ENCODE measurements at regions not wholly inside any gene's neighbourhood (a gene's known extent, or its start where the extent isn't known, plus 50 kb on each side); places are given as distances from the start of the nearest gene placed in this dataset.

GRCh38 chr3:176969066-176969465, 228.2 kb downstream of the TBL1XR1 start:
- DNase-seq (ENCODE audit: low spot score): no peak

GRCh38 chr3:176968631-176969030, 228.7 kb downstream of the TBL1XR1 start:
- DNase-seq (ENCODE audit: low spot score): no peak

GRCh38 chr3:176967522-176967921, 229.8 kb downstream of the TBL1XR1 start:
- DNase-seq (ENCODE audit: low spot score): no peak

GRCh38 chr3:176964661-176965060, 232.6 kb downstream of the TBL1XR1 start:
- no peak for DNase-seq (ENCODE audit: low spot score)

GRCh38 chr3:176961916-176962315, 235.4 kb downstream of the TBL1XR1 start:
- DNase-seq (ENCODE audit: low spot score): no peak

GRCh38 chr3:176959867-176960266, 237.4 kb downstream of the TBL1XR1 start:
- DNase-seq (ENCODE audit: low spot score): no peak

GRCh38 chr3:176958560-176958959, 238.7 kb downstream of the TBL1XR1 start:
- DNase-seq (ENCODE audit: low spot score): no peak

GRCh38 chr3:176954517-176954916, 242.8 kb downstream of the TBL1XR1 start:
- no peak for DNase-seq (ENCODE audit: low spot score)

- no peak for DNase-seq (ENCODE audit: low spot score)
These were observed 243.9 kb downstream of the TBL1XR1 start for GRCh38 chr3:176953106-176954060.

- no peak for DNase-seq (ENCODE audit: low spot score)
These were observed 245.5 kb downstream of the TBL1XR1 start for GRCh38 chr3:176951586-176952292.

GRCh38 chr3:176951144-176951543, 246.1 kb downstream of the TBL1XR1 start:
- DNase-seq (ENCODE audit: low spot score): no peak

- DNase-seq (ENCODE audit: low spot score): no peak
These were observed 246.5 kb downstream of the TBL1XR1 start for GRCh38 chr3:176950743-176951142.

- DNase-seq (ENCODE audit: low spot score): no peak
These were observed 249.1 kb downstream of the TBL1XR1 start for GRCh38 chr3:176948151-176948550.

- DNase-seq (ENCODE audit: low spot score): no peak
These were observed 251.1 kb downstream of the TBL1XR1 start for GRCh38 chr3:176946202-176946601.

- DNase-seq (ENCODE audit: low spot score): no peak
These were observed 255.0 kb downstream of the TBL1XR1 start for GRCh38 chr3:176942305-176942704.

GRCh38 chr3:176941689-176942088, 255.6 kb downstream of the TBL1XR1 start:
- no peak for DNase-seq (ENCODE audit: low spot score)

- peak; percentile 80 for DNase-seq (ENCODE audit: low spot score)
These were observed 258.1 kb downstream of the TBL1XR1 start for GRCh38 chr3:176939022-176939817.

GRCh38 chr3:176937994-176938393, 259.3 kb downstream of the TBL1XR1 start:
- no peak for DNase-seq (ENCODE audit: low spot score)

GRCh38 chr3:176937541-176937940, 259.7 kb downstream of the TBL1XR1 start:
- no peak for DNase-seq (ENCODE audit: low spot score)

- DNase-seq (ENCODE audit: low spot score): peak; percentile 45
These were observed 261.9 kb downstream of the TBL1XR1 start for GRCh38 chr3:176935194-176935888.

GRCh38 chr3:176934698-176935097, 262.6 kb downstream of the TBL1XR1 start:
- no peak for DNase-seq (ENCODE audit: low spot score)

Measured in SK-N-DZ (cell line).